Ovary (tissue), 7 donors: ENCODE measurements at regions not wholly inside any gene's neighbourhood (a gene's known extent, or its start where the extent isn't known, plus 50 kb on each side); places are given as distances from the start of the nearest gene placed in this dataset.

Source experiments
- DNase-seq, 5 donors: peaks; one replicate each; pipeline ENCODE4 v3.0.0-alpha.2; 2019 to 2020
- H3K27ac ChIP-seq, 2 donors: fragments of 200-600 bp; one replicate each; pipeline versions ENCODE4 v1.5.1 to v1.8.0; 2019 to 2022
- H3K27me3 ChIP-seq: fragments of 200-600 bp; one replicate; pipeline ENCODE4 v1.8.0; 2022
- H3K36me3 ChIP-seq: fragments of 200-600 bp; sonication (generic); one replicate; pipeline ENCODE4 v1.5.1; 2019
- H3K4me1 ChIP-seq: one replicate; pipeline ENCODE4 v1.8.1; 2013; ENCODE audit warnings: mild to moderate bottlenecking, moderate library complexity; ENCODE audit not compliant: insufficient read depth
- H3K4me3 ChIP-seq: fragments of 200-600 bp; sonication (generic); one replicate; pipeline ENCODE4 v1.5.1; 2017
- H3K9me3 ChIP-seq, 2 donors: fragments of 200-600 bp in 1 of 2; sonication (generic) in 1 of 2; one replicate each; pipeline versions ENCODE4 v1.5.1 to v1.8.1; 2013 to 2019; ENCODE audit warnings: mild to moderate bottlenecking in 1 of 2, moderate library complexity in 1 of 2
- EP300 ChIP-seq: sonication (generic); formaldehyde crosslinking; IDR thresholded peaks from one replicate; pipeline ENCODE4 v1.6.1; 2017; ENCODE audit warnings: antibody characterized with exemption
- POLR2A ChIP-seq: fragments of 450-650 bp; IDR thresholded peaks from one replicate; pipeline ENCODE4 v1.6.1; 2017; ENCODE audit warnings: antibody characterized with exemption, mild to moderate bottlenecking, moderate library complexity
- WGBS, 3 donors: extraction: QIAGEN DNeasy Blood & Tissue Kit in 1 of 3; methylation state at CpG; one replicate each; pipeline versions ENCODE4 v1.1.5 to v1.1.7; 2013 to 2017; 5-methylcytosine and 5-hydroxymethylcytosine counted together
- intact Hi-C, 4 donors: fragments of 100-400 bp; cut with DNase I; formaldehyde crosslinking; loops; one replicate each; pipeline versions ENCODE4 v1.11.0 to v1.15.1; 2022 to 2023
- TF ChIP-seq, protein P1 (sequence below), 3 donors: fragments of 450-650 bp in 2 of 3; fragments of 200-600 bp in 1 of 3; IDR thresholded peaks; one replicate each; pipeline versions ENCODE4 v1.5.1 to v1.8.0; 2016 to 2022; ENCODE audit warnings: antibody characterized with exemption in 3 of 3, mild to moderate bottlenecking in 1 of 3
- donor health status: DM: no; HTN: no; CAD: no; lungs with moderate emphysema.
- donor health status: DM: no; HTN: no; CAD: no.
- donor health status: Bipolar disorder and iron deficiency.
- donor health status: DM: no; HTN: no; CAD: no.
- donor health status: DM: yes; HTN: yes; CAD: no.

GRCh38 chr7:136339464-136339863 lies 362.3 kb upstream of the MTPN start:
- Histone ChIP-seq H3K9me3 (no peaks in the 10 kb centered on the region), H3K36me3 (no peaks in the 10 kb centered on the region), H3K27me3 (no peaks in the 10 kb centered on the region), H3K4me3 (no peak overlapping the region), H3K27ac (no peak overlapping the region), H3K4me1 (no peaks in the 10 kb centered on the region)
- no peak for DNase-seq
- intact Hi-C loops, result no loop called here
- TF ChIP-seq POLR2A (no peak), EP300 (no peak)
- TF ChIP-seq, protein P1, sequence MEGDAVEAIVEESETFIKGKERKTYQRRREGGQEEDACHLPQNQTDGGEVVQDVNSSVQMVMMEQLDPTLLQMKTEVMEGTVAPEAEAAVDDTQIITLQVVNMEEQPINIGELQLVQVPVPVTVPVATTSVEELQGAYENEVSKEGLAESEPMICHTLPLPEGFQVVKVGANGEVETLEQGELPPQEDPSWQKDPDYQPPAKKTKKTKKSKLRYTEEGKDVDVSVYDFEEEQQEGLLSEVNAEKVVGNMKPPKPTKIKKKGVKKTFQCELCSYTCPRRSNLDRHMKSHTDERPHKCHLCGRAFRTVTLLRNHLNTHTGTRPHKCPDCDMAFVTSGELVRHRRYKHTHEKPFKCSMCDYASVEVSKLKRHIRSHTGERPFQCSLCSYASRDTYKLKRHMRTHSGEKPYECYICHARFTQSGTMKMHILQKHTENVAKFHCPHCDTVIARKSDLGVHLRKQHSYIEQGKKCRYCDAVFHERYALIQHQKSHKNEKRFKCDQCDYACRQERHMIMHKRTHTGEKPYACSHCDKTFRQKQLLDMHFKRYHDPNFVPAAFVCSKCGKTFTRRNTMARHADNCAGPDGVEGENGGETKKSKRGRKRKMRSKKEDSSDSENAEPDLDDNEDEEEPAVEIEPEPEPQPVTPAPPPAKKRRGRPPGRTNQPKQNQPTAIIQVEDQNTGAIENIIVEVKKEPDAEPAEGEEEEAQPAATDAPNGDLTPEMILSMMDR (IDR thresholded peaks at IDR 0.05), result no peak

GRCh38 chr7:136336932-136337331 lies 359.8 kb upstream of the MTPN start:
- no peaks in the 10 kb centered on the region for H3K27me3 ChIP-seq
- DNase-seq, result no peak
- H3K4me1 ChIP-seq, result no peaks in the 10 kb centered on the region
- H3K4me3 ChIP-seq, result no peak overlapping the region
- no peaks in the 10 kb centered on the region for H3K9me3 ChIP-seq
- intact Hi-C loops, result no loop called here
- 41 to 54% (median 49%) methylated on average over 2 of the region's 2 CpGs for WGBS, 3 donors
- no peaks in the 10 kb centered on the region for H3K36me3 ChIP-seq
- no peak for TF ChIP-seq EP300
- no peak for TF ChIP-seq POLR2A
- TF ChIP-seq, protein P1 (IDR thresholded peaks at IDR 0.05), result no peak
- no peak overlapping the region for H3K27ac ChIP-seq

GRCh38 chr7:136333636-136334035 lies 356.5 kb upstream of the MTPN start:
- 81 to 91% (median 84%) methylated on average over 2 of the region's 2 CpGs for WGBS, 3 donors
- intact Hi-C loops, result no loop called here
- Histone ChIP-seq H3K9me3 (no peaks in the 10 kb centered on the region), H3K4me3 (no peak overlapping the region), H3K4me1 (no peaks in the 10 kb centered on the region), H3K27ac (no peak overlapping the region), H3K36me3 (no peaks in the 10 kb centered on the region), H3K27me3 (no peaks in the 10 kb centered on the region)
- no peak for DNase-seq
- TF ChIP-seq, protein P1 (IDR thresholded peaks at IDR 0.05), result no peak
- no peak for TF ChIP-seq POLR2A
- no peak for TF ChIP-seq EP300

DNA sequence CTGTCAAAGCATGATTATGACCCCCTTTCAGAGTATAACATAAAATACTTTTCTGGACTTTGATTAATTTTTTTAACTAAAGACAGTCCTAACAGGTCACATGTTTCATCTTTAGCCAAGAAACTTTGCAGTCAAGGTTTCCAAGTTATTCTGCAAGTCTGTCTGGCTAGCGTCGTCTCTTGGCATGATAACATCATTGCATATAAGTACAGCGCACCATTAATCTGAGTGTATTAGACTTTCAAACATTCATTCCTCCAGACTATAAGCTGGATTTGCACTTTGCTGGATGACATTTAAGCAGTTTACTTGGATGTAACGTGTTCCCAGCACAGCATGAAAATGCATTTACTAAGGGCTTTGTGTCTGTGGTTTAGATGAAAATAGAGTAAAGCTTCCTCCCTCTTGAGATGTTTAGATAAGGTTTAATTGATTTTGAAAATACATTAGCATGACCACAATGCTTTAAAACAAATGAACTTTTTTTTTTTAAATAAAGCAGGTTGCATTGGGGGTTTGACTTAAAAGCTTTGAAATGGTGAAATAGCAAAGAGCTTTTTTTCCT lies 349.0 kb upstream of the MTPN start:
- H3K9me3 ChIP-seq, result no peaks in the 10 kb centered on the region
- TF ChIP-seq, protein P1 (IDR thresholded peaks at IDR 0.05), result no peak
- no peak for TF ChIP-seq EP300
- TF ChIP-seq POLR2A, result no peak
- 15 to 23% (median 22%) methylated on average over 4 of the region's 4 CpGs for WGBS, 3 donors
- no peak for DNase-seq
- H3K27ac ChIP-seq, result no peak overlapping the region
- intact Hi-C loops, result no loop called here
- H3K4me3 ChIP-seq, result no peak overlapping the region
- no peaks in the 10 kb centered on the region for H3K27me3 ChIP-seq
- H3K36me3 ChIP-seq, result no peaks in the 10 kb centered on the region
- H3K4me1 ChIP-seq, result no peaks in the 10 kb centered on the region

- Histone ChIP-seq H3K36me3 (no peaks in the 10 kb centered on the region), H3K27ac (no peak overlapping the region), H3K27me3 (no peaks in the 10 kb centered on the region), H3K4me3 (no peak overlapping the region), H3K9me3 (no peaks in the 10 kb centered on the region), H3K4me1 (no peaks in the 10 kb centered on the region)
- TF ChIP-seq, protein P1 (IDR thresholded peaks at IDR 0.05), result no peak
- TF ChIP-seq POLR2A, result no peak
- no peak for TF ChIP-seq EP300
- DNase-seq, result no peak
- 43 to 47% (median 43%) methylated on average over 2 of the region's 2 CpGs for WGBS, 3 donors
- intact Hi-C loops, result no loop called here
These were observed 348.4 kb upstream of the MTPN start for GRCh38 chr7:136325578-136325977.
